ENCODE measurements at regions not wholly inside any gene's neighbourhood (a gene's known extent, or its start where the extent isn't known, plus 50 kb on each side); places are given as distances from the start of the nearest gene placed in this dataset.

GRCh38 chr5:164763206-164763605, 1257.8 kb downstream of the MAT2B start:
- Mint-ChIP-seq H3K27me3 (ENCODE audit: insufficient read depth) (no peaks in the 10 kb centered on the region), H3K9me3 (peaks cover 12% of the 10 kb centered on the region), H3K36me3 (ENCODE audit: low read depth) (peaks cover 4% of the 10 kb centered on the region), H3K4me1 (peaks cover 4% of the 10 kb centered on the region), H3K27ac (no peak overlapping the region), H3K4me3 (no peak overlapping the region)
- no peak for DNase-seq
- no peak overlapping the region for H3K9ac ChIP-seq (ENCODE audit: extremely low read depth, low read length, poor library complexity, severe bottlenecking)
- TF ChIP-seq CTCF (conservative IDR thresholded peaks at IDR 0.05) = no peak
- WGBS, 2 experiments (ENCODE audit: insufficient coverage in 1 of 2, insufficient read length in 1 of 2) = 98 to 100% methylated on average over 1 to 2 of the region's 2 CpGs
- no peak overlapping the region for H3K4me3 ChIP-seq (ENCODE audit: low read length)
- no peaks in the 10 kb centered on the region for H3K36me3 ChIP-seq (ENCODE audit: control insufficient read depth, insufficient read depth, low read length)
- H3K27me3 ChIP-seq (ENCODE audit: control insufficient read depth, insufficient read depth, low read length, poor library complexity, severe bottlenecking) = no peaks in the 10 kb centered on the region
- no peak overlapping the region for H3K27ac ChIP-seq (ENCODE audit: low read depth, low read length)
- no peaks in the 10 kb centered on the region for H3K4me1 ChIP-seq (ENCODE audit: control insufficient read depth, insufficient read depth, low read length)
- H3K9me3 ChIP-seq (ENCODE audit: control insufficient read depth, low read length) = peaks cover 3% of the 10 kb centered on the region

- H3K36me3 ChIP-seq (ENCODE audit: control insufficient read depth, insufficient read depth, low read length) = no peaks in the 10 kb centered on the region
- DNase-seq = no peak
- no peak for TF ChIP-seq CTCF (conservative IDR thresholded peaks at IDR 0.05)
- H3K27ac ChIP-seq (ENCODE audit: low read depth, low read length) = no peak overlapping the region
- Mint-ChIP-seq H3K36me3 (ENCODE audit: low read depth) (peaks cover 4% of the 10 kb centered on the region), H3K4me3 (no peak overlapping the region), H3K4me1 (no peaks in the 10 kb centered on the region), H3K27ac (no peak overlapping the region), H3K27me3 (ENCODE audit: insufficient read depth) (no peaks in the 10 kb centered on the region), H3K9me3 (peaks cover 19% of the 10 kb centered on the region)
- H3K4me3 ChIP-seq (ENCODE audit: low read length) = no peak overlapping the region
- H3K9me3 ChIP-seq (ENCODE audit: control insufficient read depth, low read length) = peaks cover 19% of the 10 kb centered on the region
- no peaks in the 10 kb centered on the region for H3K27me3 ChIP-seq (ENCODE audit: control insufficient read depth, insufficient read depth, low read length, poor library complexity, severe bottlenecking)
- H3K9ac ChIP-seq (ENCODE audit: extremely low read depth, low read length, poor library complexity, severe bottlenecking) = no peak overlapping the region
- WGBS, 2 experiments (ENCODE audit: insufficient coverage in 1 of 2, insufficient read length in 1 of 2) = 87 to 96% methylated on average over 2 to 3 of the region's 3 CpGs
- H3K4me1 ChIP-seq (ENCODE audit: control insufficient read depth, insufficient read depth, low read length) = no peaks in the 10 kb centered on the region
These were observed 1266.7 kb downstream of the MAT2B start for GRCh38 chr5:164772122-164772521.

- H3K4me3 ChIP-seq (ENCODE audit: low read length) = no peak overlapping the region
- Mint-ChIP-seq H3K36me3 (ENCODE audit: low read depth) (no peaks in the 10 kb centered on the region), H3K4me1 (no peaks in the 10 kb centered on the region), H3K9me3 (no peaks in the 10 kb centered on the region), H3K27ac (no peak overlapping the region), H3K27me3 (ENCODE audit: insufficient read depth) (no peaks in the 10 kb centered on the region), H3K4me3 (no peak overlapping the region)
- H3K4me1 ChIP-seq (ENCODE audit: control insufficient read depth, insufficient read depth, low read length) = no peaks in the 10 kb centered on the region
- H3K27ac ChIP-seq (ENCODE audit: low read depth, low read length) = no peak overlapping the region
- H3K9ac ChIP-seq (ENCODE audit: extremely low read depth, low read length, poor library complexity, severe bottlenecking) = no peak overlapping the region
- no peaks in the 10 kb centered on the region for H3K36me3 ChIP-seq (ENCODE audit: control insufficient read depth, insufficient read depth, low read length)
- no peak for TF ChIP-seq CTCF (conservative IDR thresholded peaks at IDR 0.05)
- H3K27me3 ChIP-seq (ENCODE audit: control insufficient read depth, insufficient read depth, low read length, poor library complexity, severe bottlenecking) = no peaks in the 10 kb centered on the region
- WGBS, 2 experiments (ENCODE audit: insufficient coverage in 1 of 2, insufficient read length in 1 of 2) = 100% methylated on average over 1 of the region's 3 CpGs; no CpG with 5 or more reads in 1 of the 2 experiments
- H3K9me3 ChIP-seq (ENCODE audit: control insufficient read depth, low read length) = no peaks in the 10 kb centered on the region
- no peak for DNase-seq
These were observed 1278.8 kb downstream of the MAT2B start for GRCh38 chr5:164784230-164784629.

Measured in endodermal cell (in vitro differentiated cells).